Fibroblast of lung (primary cell): ENCODE measurements at regions not wholly inside any gene's neighbourhood (a gene's known extent, or its start where the extent isn't known, plus 50 kb on each side); places are given as distances from the start of the nearest gene placed in this dataset.
A peak's percentile ranks its signal among the peaks of the same experiment; 100 is the strongest.

ENCODE experiments used
- DNase-seq, 2 donors: peaks; one replicate each; pipeline versions ENCODE4 v3.0.0 to v3.0.0-alpha.2; 2010; ENCODE audit warnings: low read depth in 2 of 2
- H2AFZ ChIP-seq: 2 replicates; pipeline ENCODE4 v1.5.1; 2012; ENCODE audit warnings: low read length, control low read depth, inconsistent platforms
- H3K27ac ChIP-seq: 2 replicates; pipeline ENCODE4 v1.5.1; 2011; ENCODE audit warnings: low read length, control low read depth; ENCODE audit not compliant: insufficient read depth
- H3K27me3 ChIP-seq: 2 replicates; pipeline ENCODE4 v1.5.1; 2011; ENCODE audit warnings: mild to moderate bottlenecking, low read length; ENCODE audit not compliant: control insufficient read depth, insufficient read depth
- H3K36me3 ChIP-seq: 2 replicates; pipeline ENCODE4 v1.5.1; 2011; ENCODE audit warnings: low read length; ENCODE audit not compliant: control insufficient read depth, insufficient read depth
- H3K4me1 ChIP-seq: 2 replicates; pipeline ENCODE4 v1.5.1; 2011; ENCODE audit warnings: low read length; ENCODE audit not compliant: control insufficient read depth, insufficient read depth; ENCODE audit errors: extremely low read depth
- H3K4me2 ChIP-seq: 2 replicates; pipeline ENCODE4 v1.5.1; 2011; ENCODE audit warnings: low read length, control low read depth; ENCODE audit not compliant: insufficient read depth; ENCODE audit errors: extremely low read depth
- H3K4me3 ChIP-seq, 4 experiments: fragments of 200-600 bp in 1 of 4; sonication (generic) in 1 of 4; replicated peaks in 1 of 4; 2 replicates each; pipeline ENCODE4 v1.5.1; 2011 to 2016; ENCODE audit warnings: low read length in 4 of 4, low read depth in 3 of 4, mild to moderate bottlenecking in 3 of 4, control low read depth in 2 of 4, inconsistent platforms in 1 of 4, mixed read lengths in 1 of 4; ENCODE audit not compliant: insufficient read depth in 1 of 4; ENCODE audit errors: control extremely low read depth in 1 of 4
- H3K79me2 ChIP-seq: 2 replicates; pipeline ENCODE4 v1.5.1; 2012; ENCODE audit warnings: mild to moderate bottlenecking, low read length, inconsistent platforms; ENCODE audit not compliant: control insufficient read depth, insufficient read depth
- H3K9ac ChIP-seq: 2 replicates; pipeline ENCODE4 v1.5.1; 2011; ENCODE audit warnings: mild to moderate bottlenecking, low read length, control low read depth; ENCODE audit not compliant: insufficient read depth
- H3K9me3 ChIP-seq: 2 replicates; pipeline ENCODE4 v1.5.1; 2012; ENCODE audit warnings: low read depth, low read length; ENCODE audit not compliant: control insufficient read depth, insufficient read depth
- H4K20me1 ChIP-seq: 2 replicates; pipeline ENCODE4 v1.5.1; 2011; ENCODE audit warnings: low read length; ENCODE audit not compliant: control insufficient read depth, insufficient read depth; ENCODE audit errors: extremely low read depth
- CTCF ChIP-seq, 2 donors: IDR thresholded peaks in 1 of 2; conservative IDR thresholded peaks in 1 of 2; 1 replicate in 1 of 2; 2 replicates in 1 of 2; pipeline ENCODE4 v1.5.1; 2011 to 2012; ENCODE audit warnings: low read length in 2 of 2, control low read depth in 1 of 2, inconsistent platforms in 1 of 2, low read depth in 1 of 2, mild to moderate bottlenecking in 1 of 2
- EZH2 ChIP-seq: IDR thresholded peaks from 2 replicates; pipeline ENCODE4 v1.5.1; 2012; ENCODE audit warnings: low read length, control low read depth, mild to moderate bottlenecking; ENCODE audit errors: missing control alignments

- peak; percentile 3 to 9 for DNase-seq
- Histone ChIP-seq H2AFZ (no peak overlapping the region), H3K79me2 (no peaks in the 10 kb centered on the region)
These were observed 877.6 kb upstream of the CHORDC1 start for GRCh38 chr11:91100427-91100826.

DNA sequence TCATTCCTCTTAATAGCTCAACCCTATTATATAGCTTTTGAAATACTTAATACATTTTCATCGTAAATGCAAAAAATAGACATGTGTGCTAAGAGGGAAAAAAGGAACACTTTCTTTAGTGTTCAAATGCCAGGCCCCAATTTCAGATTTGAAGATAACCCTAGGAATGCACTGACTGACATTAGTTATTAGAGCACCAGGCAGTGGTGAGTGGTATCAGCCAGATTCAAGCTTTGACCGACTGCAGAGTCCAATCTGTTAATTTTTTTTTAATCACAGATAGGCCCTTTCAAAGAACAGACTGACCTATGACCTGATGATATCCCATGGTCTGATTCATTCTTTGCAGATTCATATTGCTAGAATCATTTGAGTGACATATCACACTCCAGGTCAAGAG, 874.2 kb upstream of the CHORDC1 start:
- H3K4me2 ChIP-seq = no peak overlapping the region

More at GRCh38 chr11:91100427-91100826, 877.6 kb upstream of the CHORDC1 start:
- Histone ChIP-seq H4K20me1 (no peaks in the 10 kb centered on the region), H3K4me2 (no peak overlapping the region), H3K9me3 (no peaks in the 10 kb centered on the region), H3K36me3 (no peaks in the 10 kb centered on the region), H3K4me1 (no peaks in the 10 kb centered on the region), H3K9ac (no peak overlapping the region), H3K27me3 (no peaks in the 10 kb centered on the region), H3K27ac (no peak overlapping the region), H3K4me3 (no peak overlapping the region)
- no peak for TF ChIP-seq CTCF (conservative IDR thresholded peaks at IDR 0.05 in 1 of 2, IDR thresholded peaks at IDR 0.05 in 1 of 2; ENCODE audit: low read depth in 1 of 2, low read length in 2 of 2)
- no peak for TF ChIP-seq EZH2

GRCh38 chr11:91093141-91093540, 870.3 kb upstream of the CHORDC1 start:
- Histone ChIP-seq H3K9ac (no peak overlapping the region), H3K27ac (no peak overlapping the region), H3K4me2 (no peak overlapping the region), H3K27me3 (no peaks in the 10 kb centered on the region), H4K20me1 (no peaks in the 10 kb centered on the region), H3K4me1 (no peaks in the 10 kb centered on the region), H3K36me3 (no peaks in the 10 kb centered on the region), H3K4me3 (no peak overlapping the region), H3K79me2 (no peaks in the 10 kb centered on the region), H2AFZ (no peak overlapping the region), H3K9me3 (no peaks in the 10 kb centered on the region)
- DNase-seq = no peak
- TF ChIP-seq EZH2 (no peak), CTCF (conservative IDR thresholded peaks at IDR 0.05 in 1 of 2, IDR thresholded peaks at IDR 0.05 in 1 of 2; ENCODE audit: low read depth in 1 of 2, low read length in 2 of 2) (no peak)

More for the DNA sequence above, 874.2 kb upstream of the CHORDC1 start:
- DNase-seq = no peak
- H4K20me1 ChIP-seq = no peaks in the 10 kb centered on the region
- no peaks in the 10 kb centered on the region for H3K36me3 ChIP-seq
- no peak overlapping the region for H3K9ac ChIP-seq
- no peak overlapping the region for H3K27ac ChIP-seq
- H3K79me2 ChIP-seq = no peaks in the 10 kb centered on the region
- no peaks in the 10 kb centered on the region for H3K4me1 ChIP-seq
- TF ChIP-seq EZH2 (no peak), CTCF (conservative IDR thresholded peaks at IDR 0.05 in 1 of 2, IDR thresholded peaks at IDR 0.05 in 1 of 2; ENCODE audit: low read depth in 1 of 2, low read length in 2 of 2) (no peak)
- H2AFZ ChIP-seq = no peak overlapping the region
- H3K4me3 ChIP-seq = no peak overlapping the region
- no peaks in the 10 kb centered on the region for H3K27me3 ChIP-seq
- H3K9me3 ChIP-seq = no peaks in the 10 kb centered on the region
